Fibroblast of villous mesenchyme (primary cell): ENCODE measurements at regions not wholly inside any gene's neighbourhood (a gene's known extent, or its start where the extent isn't known, plus 50 kb on each side); places are given as distances from the start of the nearest gene placed in this dataset.
A peak's percentile ranks its signal among the peaks of the same experiment; 100 is the strongest.

ENCODE experiments used
- DNase-seq: peaks from one replicate; pipeline ENCODE4 v3.0.0-alpha.2; 2010; ENCODE audit warnings: low read depth
- H3K4me3 ChIP-seq: 2 replicates; pipeline ENCODE4 v1.5.1; 2011; ENCODE audit warnings: low read depth, mild to moderate bottlenecking, low read length
- TF ChIP-seq, protein P1 (sequence below): IDR thresholded peaks from 2 replicates; pipeline ENCODE4 v1.5.1; 2012; ENCODE audit warnings: low read depth, mild to moderate bottlenecking, low read length; ENCODE audit not compliant: insufficient read depth

DNA sequence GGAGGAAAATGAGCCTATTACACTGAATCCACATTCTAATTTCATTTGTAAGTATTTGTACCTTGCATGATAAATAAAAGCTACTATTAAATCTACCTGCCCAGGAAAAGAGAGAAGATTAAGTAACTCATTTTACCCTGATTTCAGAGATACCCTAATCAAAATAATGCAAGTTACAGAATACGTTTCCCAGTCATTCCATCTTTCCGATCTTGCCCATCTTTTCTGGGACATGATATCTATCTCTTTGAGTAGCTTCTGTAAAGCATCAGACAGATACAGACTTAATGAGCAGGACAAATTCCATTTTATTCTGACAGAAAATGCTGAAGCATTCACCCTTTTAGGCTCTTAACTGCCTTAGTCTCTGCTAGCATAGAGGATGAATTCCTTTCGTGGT is 56.6 kb downstream of the SPRY2 start:
- no peak overlapping the region for H3K4me3 ChIP-seq
- DNase-seq = no peak
- TF ChIP-seq, protein P1, sequence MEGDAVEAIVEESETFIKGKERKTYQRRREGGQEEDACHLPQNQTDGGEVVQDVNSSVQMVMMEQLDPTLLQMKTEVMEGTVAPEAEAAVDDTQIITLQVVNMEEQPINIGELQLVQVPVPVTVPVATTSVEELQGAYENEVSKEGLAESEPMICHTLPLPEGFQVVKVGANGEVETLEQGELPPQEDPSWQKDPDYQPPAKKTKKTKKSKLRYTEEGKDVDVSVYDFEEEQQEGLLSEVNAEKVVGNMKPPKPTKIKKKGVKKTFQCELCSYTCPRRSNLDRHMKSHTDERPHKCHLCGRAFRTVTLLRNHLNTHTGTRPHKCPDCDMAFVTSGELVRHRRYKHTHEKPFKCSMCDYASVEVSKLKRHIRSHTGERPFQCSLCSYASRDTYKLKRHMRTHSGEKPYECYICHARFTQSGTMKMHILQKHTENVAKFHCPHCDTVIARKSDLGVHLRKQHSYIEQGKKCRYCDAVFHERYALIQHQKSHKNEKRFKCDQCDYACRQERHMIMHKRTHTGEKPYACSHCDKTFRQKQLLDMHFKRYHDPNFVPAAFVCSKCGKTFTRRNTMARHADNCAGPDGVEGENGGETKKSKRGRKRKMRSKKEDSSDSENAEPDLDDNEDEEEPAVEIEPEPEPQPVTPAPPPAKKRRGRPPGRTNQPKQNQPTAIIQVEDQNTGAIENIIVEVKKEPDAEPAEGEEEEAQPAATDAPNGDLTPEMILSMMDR = no peak

DNA sequence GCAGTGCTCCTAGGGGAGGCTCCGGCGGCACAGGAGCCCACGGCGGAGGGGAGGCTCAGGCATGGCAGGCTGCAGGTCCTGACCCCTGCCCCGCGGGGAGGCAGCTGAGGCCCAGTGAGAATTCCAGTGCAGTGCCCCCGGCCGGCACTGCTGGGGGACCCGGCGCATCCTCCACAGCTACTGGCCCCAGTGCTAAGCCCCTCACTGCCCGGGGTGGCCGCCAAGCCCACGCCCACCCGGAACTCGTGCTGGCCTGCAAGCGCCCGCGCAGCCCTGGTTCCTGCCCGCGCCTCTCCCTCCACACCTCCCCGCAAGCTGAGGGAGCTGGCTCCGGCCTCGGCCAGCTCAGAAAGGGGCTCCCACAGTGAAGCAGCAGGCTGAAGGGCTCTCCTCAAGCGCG is 62.2 kb downstream of the SPRY2 start:
- H3K4me3 ChIP-seq = no peak overlapping the region
- TF ChIP-seq, protein P1 = no peak
- no peak for DNase-seq

DNA sequence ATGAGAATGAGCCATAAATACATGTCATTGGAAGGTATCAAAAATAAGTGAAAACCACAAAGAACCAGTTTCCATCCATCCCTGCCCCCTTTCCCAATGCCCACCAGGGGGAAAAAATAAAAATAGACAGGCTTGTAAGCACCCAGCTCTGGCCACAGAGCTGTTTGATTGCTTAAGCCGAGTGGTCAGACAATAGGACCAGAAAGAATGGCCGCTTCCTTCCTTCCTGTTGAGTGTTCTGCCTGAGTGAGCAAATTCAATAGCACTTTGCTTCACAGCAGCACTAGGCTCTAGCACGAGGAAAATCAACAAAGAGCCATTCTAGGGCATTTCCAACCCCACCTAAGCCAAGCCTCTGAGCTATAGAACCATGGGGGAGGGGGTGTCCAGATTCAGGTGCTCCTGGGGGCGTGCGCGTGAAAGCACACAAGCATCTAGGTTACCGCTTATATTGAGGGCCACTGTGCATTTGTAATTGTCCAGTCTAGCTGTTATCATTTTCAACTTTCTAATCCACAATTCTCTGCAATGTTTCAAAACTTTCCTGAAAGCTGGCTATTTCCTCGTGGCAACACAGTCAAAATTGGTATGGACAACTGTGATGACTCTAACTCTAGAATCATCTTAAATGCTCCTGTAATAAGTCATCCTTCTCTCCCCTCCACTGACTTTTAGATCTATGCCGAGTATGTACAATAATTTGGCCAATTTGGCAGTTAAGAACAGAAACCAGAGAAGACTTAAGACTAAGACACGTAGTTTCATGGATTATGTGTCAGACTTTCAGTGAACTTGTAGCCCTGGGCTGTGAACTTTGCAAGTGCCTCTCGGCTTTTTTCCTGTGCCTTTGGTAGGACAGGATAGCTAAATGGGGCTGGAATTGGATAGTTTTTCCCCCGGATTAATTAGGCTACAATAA is 64.3 kb downstream of the SPRY2 start:
- H3K4me3 ChIP-seq = no peak overlapping the region
- peak; percentile 7 for DNase-seq
- TF ChIP-seq, protein P1 = no peak

DNA sequence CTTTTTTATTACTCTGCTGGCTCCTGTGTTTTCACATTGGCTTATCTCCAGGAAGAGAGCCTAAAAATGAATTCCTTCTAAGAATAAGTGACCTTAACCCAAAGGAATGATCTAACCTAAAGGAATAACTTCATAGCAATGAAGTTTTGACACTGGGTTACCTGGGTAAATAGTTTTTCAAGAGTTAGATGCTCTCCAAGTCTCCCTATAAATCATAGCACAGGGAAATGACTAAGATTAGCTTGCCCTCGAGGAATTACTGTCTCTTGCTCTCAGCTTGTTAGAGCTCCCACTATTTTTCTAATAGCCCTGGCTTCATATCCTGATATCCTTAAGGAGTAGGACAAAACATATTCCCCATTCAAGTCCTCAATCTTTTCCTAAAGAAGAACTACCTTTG is 66.3 kb downstream of the SPRY2 start:
- DNase-seq = no peak
- TF ChIP-seq, protein P1 = no peak
- H3K4me3 ChIP-seq = no peak overlapping the region

DNA sequence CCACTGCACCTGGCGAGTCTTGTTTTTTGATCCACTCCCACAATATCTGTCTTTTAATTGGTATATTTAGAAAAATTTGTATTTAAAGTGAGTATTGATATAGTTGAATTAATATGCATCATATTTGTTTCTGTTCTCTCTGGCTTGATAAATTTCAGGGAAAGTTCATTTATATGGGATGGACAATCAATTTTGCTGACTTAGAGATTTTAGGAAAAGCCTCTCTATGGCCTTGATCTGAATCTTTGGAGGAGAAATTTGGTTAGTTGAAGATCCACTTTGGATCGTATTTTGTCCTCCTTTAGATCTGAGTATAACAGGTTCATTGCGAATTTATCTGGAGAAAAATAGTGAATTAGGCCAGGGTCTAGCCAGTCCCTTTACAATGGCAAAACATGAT is 67.2 kb downstream of the SPRY2 start:
- TF ChIP-seq, protein P1 = no peak
- no peak for DNase-seq
- no peak overlapping the region for H3K4me3 ChIP-seq

DNA sequence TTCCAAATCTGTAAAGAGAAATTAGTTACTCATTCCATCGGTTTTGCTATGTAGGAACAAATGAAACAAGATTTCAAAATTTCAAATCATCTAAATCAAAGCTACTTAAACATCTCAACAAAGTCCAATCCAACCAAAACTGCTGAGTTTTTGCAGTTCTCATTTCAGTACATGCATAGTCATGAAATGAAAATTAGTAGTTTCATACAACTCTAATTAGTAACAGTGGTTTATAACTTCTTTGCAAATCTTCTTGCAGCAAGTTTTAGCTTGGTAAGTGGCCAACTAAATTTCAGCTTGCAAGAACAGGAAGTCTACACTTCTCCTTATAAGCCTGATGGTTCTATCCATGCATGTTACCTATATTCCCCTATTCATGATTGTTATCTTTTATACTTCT is 75.6 kb downstream of the SPRY2 start:
- no peak overlapping the region for H3K4me3 ChIP-seq
- TF ChIP-seq, protein P1 = no peak
- DNase-seq = no peak
